ENCODE measurements at regions not wholly inside any gene's neighbourhood (a gene's known extent, or its start where the extent isn't known, plus 50 kb on each side); places are given as distances from the start of the nearest gene placed in this dataset.

DNA sequence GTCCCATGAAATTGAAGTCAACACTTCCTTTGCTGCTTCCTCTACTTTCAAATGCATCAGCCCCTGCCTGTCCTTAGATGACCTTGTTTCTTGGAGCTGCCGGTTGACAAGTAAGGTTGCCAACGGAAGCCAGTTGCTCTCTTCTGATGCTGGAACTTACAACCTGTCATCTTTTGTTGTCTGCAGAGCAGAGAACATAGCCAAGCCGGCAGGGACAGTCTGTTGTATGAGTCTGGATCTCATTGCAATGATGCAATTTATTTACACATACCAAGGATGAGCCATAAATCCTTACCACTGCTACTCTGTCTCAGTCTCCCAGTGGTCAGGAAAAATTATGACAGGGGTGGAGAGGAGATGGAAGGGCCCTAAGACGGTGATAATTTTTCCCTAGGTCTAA lies 151.4 kb downstream of the BLID start:
- TF ChIP-seq, protein P1, sequence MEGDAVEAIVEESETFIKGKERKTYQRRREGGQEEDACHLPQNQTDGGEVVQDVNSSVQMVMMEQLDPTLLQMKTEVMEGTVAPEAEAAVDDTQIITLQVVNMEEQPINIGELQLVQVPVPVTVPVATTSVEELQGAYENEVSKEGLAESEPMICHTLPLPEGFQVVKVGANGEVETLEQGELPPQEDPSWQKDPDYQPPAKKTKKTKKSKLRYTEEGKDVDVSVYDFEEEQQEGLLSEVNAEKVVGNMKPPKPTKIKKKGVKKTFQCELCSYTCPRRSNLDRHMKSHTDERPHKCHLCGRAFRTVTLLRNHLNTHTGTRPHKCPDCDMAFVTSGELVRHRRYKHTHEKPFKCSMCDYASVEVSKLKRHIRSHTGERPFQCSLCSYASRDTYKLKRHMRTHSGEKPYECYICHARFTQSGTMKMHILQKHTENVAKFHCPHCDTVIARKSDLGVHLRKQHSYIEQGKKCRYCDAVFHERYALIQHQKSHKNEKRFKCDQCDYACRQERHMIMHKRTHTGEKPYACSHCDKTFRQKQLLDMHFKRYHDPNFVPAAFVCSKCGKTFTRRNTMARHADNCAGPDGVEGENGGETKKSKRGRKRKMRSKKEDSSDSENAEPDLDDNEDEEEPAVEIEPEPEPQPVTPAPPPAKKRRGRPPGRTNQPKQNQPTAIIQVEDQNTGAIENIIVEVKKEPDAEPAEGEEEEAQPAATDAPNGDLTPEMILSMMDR (IDR thresholded peaks at IDR 0.05): no peak
- TF ChIP-seq POLR2A (IDR thresholded peaks at IDR 0.05) (no peak), POLR2AphosphoS5 (IDR thresholded peaks at IDR 0.05) (no peak)
